ENCODE measurements at regions not wholly inside any gene's neighbourhood (a gene's known extent, or its start where the extent isn't known, plus 50 kb on each side); places are given as distances from the start of the nearest gene placed in this dataset.

DNA sequence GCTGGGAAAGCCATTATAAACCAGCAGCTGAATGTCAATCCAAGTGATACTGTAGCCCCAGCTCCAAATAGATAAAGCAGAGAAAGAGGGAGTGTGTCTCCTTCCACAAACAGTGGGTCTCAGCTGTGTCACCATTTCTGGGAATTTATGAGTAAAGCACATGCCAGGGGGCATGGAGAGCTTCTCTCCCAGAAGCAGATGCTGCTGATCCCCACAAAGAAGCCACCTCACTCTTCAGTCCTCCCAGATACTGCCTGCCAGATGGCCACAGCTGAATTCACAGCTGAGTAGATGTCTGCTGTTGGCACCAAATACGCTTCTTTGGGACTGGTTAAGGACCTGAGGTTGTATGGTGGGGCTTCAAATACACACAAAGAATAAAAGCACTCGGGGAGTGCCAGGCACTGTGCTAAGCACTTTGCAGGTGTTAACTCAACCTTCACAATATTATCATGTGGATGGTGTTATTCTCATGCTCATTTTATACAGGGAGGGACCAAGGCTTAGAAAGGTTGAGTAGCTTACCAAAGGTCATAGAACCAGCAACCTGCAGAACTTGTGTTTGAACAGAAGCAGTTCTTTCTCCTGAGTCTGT is 298.3 kb downstream of the CDH11 start:
- no peak for DNase-seq

DNA sequence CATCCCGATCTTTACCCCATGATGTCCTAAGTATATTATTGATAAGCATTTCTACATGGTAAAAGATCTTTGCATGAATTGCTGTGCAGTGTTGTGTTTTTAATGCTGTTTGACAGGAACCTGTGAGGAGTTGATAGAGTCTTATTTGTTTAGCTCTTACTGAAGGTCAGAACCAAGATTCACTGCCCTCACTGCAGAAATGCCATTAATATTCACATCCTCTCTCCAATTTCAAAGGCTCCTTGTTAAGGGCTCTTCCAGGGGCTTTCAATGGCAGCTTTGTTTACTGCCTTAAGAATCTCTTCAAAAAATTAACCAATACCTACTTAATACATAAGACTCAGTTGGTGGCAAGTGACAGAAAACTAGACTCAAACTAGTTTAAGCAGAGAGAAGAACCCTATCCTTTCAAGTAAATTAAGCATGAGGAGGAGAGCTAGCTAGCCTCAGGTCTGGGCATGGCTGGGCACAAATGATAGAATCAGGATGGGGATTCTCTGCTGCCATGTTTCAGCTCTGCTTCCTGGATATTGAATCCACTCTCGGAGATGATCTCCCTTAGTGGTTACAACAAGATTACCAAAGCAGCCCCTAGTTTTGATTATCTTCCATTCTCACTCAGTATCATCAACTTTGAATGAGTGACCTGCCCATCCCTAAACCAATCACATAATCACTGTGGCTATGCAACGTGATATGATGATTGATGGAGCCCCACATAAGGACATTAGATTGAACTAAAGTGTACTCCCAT is 311.8 kb downstream of the CDH11 start:
- no peak for DNase-seq

DNA sequence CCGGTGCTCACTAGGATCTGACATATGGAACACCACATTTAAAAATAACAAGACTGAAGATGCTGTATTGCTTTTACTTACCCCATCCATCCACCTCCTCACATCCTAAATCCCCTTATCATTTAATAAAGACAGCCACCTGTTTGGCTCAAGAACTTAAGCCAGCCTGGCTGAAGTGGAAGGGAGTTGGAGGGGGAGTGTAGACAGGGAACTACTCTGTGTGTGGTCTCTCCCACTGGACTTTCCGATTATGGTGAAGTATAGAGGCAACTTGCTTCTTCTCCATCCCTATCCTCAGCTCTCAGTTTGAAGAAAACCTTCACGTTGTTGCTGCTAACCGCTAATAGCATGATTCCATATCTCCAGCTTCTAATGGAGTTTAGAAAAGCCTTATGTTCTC is 313.4 kb downstream of the CDH11 start:
- no peak for DNase-seq

DNA sequence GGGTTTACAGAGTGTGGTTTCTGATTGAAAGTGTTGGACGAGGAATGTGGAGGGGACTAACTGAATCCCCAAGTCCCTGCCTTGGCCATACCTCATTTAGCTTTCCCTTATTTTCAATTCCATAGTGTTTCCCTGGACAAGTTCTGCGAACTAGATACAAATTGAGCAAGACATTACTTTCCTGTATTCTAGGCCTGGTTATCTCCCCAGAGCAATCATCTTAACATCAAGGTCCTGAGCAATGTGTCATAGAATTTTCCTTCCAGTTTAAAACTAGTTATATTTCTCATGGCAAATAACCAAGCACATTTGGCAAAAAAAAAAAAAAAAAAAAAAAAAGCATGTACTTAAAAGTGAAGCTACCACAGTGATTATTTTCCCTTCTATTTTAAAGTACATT is 330.1 kb downstream of the CDH11 start:
- DNase-seq: no peak

DNA sequence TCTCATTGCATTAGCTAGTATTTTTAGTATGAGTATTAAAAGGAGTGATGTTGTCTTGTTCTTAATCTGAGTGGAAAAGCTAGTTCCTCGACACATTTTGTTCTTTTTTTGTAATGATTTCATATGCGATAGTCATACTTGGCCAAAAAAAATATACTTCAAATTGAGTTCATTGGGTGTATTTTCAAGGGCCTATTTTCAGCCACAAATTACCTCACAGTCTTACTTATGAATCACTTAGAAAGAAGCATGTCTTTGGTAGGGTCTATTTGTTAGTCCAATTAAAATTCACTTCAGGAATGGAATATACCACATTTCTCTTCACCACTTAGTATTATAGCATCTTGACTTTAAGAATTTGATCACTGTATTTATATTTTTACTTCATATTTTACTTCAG is 337.2 kb downstream of the CDH11 start:
- DNase-seq: no peak

DNA sequence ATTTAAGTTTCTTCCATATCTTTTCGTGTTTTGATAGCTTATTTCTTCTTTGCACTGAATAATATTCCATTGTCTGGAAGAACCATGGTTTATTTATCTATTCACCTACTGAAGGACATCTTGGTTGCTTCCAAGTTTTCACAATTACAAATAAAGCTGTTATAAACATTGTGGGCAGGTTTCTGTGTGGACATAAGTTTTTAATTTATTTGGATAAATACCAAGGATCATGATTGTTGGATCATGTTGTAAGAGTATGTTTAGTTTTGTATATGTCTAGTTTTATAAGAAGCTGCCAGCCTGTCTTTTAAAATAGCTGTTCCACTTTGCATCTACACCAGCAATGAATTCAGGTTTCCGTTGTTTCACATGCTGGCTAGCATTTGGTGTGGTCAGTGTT is 339.4 kb downstream of the CDH11 start:
- DNase-seq: no peak

DNA sequence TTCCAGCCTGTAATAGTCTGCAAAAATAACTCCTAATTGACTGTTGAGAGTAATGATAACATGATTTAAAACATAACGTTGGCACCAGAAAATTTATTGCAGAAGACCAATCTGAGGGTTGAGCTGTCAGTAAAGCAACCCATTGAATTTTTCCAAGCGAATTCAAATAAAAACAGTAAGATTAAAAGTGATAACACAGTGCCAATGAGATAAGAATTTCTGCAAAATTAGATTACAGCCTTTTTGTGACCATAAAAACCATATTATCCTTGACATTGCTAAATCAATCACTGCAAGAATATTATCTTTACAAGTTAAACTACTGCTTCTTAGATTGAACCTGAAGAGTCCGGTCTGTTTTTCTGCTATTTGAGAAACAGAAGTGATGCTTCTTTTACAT is 341.4 kb downstream of the CDH11 start:
- no peak for DNase-seq

DNA sequence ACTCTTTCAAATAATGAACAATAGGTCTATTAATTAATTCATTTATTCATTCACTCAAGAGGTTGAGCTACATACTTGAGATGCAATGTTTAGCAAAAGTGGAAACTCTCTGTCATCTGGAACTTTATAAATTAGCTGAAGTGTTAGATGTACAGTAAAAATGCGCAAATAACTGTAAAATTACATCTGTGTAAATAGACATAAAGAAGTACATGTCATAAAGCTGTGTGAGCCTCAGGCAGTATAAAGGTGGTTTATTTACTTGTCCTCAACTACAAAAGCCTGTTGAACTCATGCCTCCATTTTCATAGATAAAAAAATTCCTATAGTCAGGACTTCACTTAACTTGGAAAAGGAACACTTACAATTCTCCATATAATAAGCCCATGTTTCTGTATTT is 343.1 kb downstream of the CDH11 start:
- no peak for DNase-seq

DNA sequence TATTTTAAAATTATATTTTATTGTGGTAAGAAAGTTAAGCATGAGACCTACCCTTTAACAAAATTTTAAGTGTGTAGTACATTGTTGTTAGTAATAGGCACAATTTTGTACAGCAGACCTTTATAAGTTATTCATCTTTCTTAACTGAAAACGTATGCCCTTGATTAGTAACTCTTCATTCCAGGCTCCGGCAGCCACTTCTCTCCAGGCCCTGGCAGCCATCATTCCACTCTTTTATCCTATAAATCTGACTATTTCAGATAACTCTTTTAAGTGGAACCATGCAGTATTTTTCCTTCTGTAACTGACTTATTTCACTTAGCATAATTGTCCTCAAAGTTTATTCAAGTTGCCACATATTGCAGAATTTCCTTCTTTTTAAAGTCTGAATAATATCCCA is 348.2 kb downstream of the CDH11 start:
- DNase-seq: no peak

DNA sequence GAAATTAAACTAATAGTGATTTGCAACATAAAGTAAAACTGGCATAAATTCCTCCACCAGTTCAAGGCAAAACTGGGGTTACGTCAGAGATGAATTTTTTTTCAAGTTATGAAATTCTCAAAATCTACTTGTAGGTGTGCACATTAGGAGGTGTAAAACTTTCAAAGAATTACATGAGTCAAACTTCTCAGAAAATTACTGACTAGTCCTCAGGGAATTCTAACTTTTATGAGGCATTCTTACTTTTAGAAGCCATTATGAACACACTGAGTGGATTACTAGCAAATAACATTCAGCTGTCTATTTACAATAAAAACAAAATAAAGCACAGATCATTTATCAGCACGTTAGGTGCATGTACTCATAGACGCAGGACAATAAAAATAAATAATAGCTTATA is 348.7 kb downstream of the CDH11 start:
- DNase-seq: no peak

DNA sequence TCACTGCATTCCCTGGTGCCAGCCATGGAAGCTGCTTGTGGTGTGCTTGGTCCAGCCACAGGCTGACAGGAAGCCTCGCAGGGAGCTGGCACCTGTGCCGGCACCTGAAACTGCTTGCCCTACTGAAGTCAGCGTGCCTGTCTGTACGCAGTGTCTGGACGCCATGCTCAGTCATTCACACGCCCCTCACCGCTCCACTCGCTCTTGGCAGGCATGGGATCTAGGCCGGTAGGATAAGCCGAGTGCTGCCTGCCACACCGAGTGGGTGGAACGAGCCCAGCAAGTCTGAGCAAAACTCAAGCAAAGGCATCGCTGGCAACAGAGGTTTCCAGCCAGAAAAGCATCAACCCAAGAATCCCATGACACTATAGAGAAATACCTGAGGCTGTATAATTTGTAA is 350.6 kb downstream of the CDH11 start:
- DNase-seq: no peak

DNA sequence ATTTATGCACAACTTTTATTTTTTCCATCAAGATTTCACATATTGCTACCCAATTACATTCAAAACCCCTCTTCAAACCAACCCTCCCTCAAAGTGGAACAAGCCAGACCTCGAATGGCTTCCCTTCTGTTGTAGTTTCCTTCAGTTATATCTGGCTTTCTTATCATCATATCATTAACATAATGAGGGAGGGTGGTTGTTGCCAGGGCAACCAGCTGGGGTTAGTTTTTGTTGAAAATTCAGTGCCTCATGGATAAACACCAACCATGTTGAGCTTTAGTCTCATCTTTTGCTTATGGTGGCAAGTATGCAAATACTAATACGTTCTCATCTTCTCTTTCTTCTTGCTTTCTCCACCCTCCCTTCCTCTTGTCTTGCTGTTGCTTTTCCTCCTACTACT is 359.7 kb downstream of the CDH11 start:
- DNase-seq: no peak

DNA sequence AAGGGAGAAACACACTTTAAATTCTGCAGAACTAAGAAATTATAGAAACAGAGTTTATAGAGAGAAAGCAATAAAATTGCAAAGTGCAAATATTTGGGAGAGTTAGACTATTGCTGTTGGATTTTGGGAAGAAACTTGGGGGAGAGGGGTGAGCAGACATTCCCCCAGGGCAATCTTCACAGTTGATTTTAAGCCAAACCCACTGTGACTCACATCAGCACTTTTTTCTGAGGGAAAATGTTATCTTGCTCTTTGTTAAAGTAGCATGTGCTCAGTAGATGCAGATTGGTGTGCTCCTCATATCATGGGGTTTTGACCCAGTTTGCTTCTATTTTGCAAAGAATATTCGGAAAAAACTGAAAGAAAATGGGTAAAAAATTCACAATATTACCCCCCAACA is 367.6 kb downstream of the CDH11 start:
- DNase-seq: no peak

DNA sequence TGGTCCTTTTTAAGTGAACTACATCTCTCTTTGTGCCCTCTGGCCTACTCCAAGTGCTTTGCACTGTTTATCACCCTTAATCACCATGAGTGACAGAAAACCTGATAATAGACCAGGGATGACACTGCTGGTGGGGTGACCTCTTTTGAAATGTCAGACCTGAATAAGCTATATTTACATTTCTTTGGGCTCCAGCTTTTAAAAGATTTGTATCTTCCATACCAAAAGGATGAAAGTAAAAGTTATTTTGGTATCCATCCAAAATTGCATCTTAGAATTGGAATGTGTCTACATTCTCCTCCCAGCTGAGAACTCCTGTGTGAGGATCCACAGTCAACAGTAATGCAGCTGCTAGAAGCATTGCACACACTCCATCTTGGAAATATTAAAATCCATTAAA is 370.0 kb downstream of the CDH11 start:
- DNase-seq: no peak

DNA sequence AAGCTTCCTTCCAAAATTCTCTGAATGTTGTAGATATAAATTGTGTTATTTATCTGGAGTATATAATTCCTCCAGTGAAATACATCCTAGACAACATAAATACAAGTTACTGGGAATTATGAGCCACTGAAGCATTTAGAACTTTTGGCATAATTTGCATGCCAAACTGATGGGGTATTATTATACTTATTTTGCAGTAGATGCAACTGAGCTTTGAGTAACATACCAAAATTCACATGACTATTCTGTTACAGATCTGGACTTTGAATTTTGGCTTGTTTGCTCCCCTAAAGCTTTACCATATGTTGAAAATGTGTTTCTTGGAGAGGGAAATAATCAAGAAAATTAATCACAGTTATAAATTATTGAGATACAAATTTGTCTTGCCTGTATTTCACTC is 372.5 kb downstream of the CDH11 start:
- DNase-seq: no peak

DNA sequence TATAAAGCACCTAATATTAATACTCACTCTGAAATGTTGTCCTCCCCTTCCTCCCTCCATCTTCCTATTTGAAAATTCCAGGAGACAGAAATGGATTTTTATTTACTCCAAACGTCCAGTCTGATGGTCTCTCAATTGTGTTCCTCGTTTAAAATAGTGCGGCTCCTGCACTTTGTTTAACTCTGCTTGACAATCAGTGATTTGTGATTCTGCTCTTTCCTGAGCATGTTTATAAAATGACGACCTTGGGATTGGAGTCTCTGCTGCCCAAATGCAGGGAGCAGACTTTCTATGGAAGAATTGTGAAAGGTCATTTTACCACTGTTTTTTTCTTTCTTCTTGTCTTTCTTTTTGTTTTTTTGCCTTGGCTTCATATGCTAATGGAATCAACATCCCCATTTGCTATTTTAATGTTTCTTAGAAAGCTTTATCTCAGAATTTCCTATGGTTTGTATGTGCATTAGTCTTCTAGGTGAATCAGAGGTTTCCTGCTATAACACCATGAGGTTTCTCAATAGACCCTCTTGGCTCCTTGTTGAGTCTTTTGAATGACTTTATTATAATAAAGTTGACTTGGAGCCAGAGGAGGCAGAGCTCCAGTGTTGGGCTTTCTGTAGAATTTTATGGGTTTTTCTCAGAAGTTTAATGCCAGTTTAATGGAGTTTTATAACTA is 376.5 kb downstream of the CDH11 start:
- DNase-seq: no peak

DNA sequence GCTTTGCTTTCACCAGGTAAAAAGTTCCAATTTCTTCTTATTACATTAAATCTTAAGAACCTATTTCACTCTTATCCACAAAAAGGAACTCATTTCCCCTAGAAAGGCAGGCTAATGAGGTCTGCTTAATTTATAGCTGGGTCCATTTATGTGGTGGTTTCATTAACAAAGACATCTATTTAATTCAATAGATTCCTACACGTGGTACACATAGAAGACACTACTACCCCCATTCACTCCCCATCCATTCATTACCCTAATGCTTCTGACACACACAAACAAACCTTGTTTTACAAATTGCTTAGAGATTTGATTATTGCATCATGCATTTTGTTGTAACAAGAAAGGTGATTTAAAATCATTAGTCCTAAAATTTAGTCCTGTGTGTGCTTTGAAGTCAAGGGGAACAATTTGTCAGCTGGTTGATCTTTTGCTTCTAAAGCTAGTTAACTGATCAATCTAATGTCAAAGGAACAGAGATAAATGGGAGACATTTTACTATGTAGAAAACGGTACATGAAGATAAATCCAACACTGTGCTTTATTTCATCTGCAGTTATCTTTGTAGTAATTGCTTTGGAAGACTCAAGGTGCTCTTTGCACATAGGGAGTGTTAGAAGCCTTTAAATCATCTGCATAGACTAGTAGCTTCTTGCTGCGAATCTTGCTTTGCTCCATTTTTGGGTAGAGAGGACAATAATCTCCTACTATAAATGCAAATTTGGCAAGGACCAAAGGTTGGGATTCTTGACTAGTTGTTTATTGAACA is 379.2 kb downstream of the CDH11 start:
- no peak for DNase-seq

DNA sequence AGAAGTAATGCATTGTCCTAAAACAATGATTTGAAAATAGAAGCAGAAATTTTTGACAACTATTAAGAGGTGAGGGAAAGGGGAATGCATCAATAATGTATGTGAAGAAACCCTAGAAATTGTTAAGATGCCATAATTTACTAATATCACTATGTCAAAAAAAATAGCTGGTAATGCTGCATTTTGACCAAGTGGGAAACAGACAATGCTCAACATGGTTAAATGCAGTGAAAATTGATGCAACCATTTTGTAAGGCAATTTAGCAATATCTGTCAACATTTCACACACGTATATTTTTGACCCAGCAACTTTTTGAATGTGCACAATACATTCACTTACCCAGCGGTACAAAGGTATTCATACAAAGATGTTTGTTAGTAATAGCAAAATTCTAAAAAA is 381.6 kb downstream of the CDH11 start:
- no peak for DNase-seq

DNA sequence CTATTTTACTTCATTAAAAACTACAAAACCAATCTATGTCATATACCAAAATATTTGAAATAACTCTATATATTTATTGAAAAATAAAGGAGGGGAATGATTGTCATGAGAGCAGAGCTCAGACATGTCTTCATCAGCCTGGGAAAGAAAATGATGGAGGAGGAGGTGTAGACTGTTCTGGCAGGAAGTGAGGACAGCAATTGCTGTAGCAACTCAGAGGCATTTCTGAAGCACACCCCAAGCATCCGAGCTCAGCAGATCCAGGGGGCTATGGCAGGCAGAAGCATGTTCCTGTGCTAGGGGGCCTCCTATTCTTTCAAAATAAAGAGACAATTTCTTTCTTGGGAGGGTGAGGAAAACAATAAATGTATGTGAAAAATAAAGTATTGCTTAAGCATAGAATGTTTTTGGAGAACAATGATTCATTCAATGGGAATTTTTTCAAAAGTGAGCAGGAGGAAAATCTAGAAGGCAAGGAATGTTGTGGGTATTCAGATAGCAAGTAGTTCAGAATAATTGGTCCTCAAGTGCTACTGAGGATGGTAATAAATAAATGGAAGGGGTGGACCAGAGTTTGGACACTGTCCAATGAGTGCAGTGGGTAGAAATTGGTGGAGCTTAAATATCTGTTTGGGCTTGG is 383.4 kb downstream of the CDH11 start:
- no peak for DNase-seq

DNA sequence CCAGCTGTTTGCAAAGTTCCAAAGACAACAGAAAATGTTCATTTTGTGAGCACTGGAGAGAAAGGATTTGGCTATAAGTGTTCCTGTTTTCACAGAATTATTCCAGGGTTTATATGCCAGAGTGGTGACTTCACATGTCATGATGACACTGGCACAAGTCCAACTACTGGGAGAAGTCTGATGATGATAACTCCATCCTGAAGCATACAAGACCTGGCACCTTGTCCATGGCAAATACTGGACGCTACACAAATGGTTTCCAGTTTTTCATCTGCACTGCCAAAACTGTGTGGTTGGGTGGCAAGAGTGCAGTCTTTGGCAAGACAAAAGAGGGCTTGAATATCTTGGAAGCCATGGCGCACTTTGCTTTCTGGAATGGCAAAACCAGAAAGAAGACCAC is 385.0 kb downstream of the CDH11 start:
- DNase-seq: no peak

DNA sequence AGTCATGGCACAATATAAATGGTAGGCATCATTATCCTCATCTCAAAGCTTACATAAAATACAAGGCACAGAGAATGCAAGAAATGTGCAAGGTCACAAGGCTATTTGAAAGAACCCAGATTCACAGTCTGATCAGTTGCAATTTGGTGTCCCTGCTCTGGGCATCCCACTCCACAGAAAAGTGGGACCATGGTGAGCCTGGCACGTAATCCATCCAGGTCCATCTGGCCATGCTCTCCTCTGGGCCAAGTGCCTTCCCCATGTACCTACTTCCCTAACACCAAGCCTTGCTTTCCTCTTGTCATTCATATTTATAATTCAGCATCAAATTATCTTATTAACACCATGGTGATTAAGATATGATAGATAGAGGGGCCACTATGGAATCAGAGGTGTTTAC is 390.0 kb downstream of the CDH11 start:
- no peak for DNase-seq

DNA sequence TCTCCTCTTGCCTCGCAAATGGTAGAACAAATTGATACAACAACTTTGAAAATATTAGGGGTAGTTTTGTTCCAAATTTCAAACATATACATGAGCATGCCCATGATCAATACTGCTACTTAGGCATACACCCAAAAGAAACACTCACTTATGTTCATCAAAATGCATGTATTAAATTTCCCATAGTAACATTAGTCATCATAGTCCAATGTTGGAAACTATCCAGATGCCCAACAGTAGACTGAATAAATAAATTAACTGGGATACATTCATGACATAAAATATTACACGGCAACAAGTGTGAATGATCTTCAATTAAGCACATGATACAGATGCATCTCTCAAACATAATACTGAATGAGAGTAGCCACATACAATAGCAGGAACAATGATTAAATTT is 391.6 kb downstream of the CDH11 start:
- DNase-seq: no peak

DNA sequence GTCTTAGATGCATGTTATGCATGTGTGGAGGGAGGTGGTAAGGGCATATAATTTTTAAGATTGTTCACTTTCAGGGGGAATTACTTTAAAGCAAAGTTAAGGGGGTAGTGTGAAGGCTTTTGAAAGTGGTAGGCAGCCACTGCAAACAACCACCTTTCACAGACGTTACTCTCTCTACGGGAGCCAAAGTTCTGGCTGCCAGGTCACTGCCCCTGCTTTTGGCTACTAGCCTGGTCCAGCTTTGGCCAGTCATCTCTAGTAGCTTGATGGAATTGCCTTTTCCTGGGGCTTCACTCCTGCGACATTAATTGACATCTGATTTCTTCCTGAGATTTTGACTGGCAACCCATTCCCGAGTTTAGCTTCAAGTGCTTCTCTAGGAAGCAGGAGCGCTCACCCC is 397.5 kb downstream of the CDH11 start:
- DNase-seq: no peak
